Fibroblast of the aortic adventitia (primary cell): ENCODE measurements at regions not wholly inside any gene's neighbourhood (a gene's known extent, or its start where the extent isn't known, plus 50 kb on each side); places are given as distances from the start of the nearest gene placed in this dataset.

Experiments used
- DNase-seq: peaks from one replicate; pipeline ENCODE4 v3.0.0-alpha.2; 2010; ENCODE audit warnings: low read depth
- H3K4me3 ChIP-seq: 2 replicates; pipeline ENCODE4 v1.5.1; 2011; ENCODE audit warnings: low read depth, mild to moderate bottlenecking, control low read depth, low read length, moderate library complexity
- TF ChIP-seq, protein P1 (sequence below): IDR thresholded peaks from 2 replicates; pipeline ENCODE4 v1.5.1; 2011; ENCODE audit warnings: mild to moderate bottlenecking, low read length, control low read depth, inconsistent platforms; ENCODE audit not compliant: insufficient read depth

DNA sequence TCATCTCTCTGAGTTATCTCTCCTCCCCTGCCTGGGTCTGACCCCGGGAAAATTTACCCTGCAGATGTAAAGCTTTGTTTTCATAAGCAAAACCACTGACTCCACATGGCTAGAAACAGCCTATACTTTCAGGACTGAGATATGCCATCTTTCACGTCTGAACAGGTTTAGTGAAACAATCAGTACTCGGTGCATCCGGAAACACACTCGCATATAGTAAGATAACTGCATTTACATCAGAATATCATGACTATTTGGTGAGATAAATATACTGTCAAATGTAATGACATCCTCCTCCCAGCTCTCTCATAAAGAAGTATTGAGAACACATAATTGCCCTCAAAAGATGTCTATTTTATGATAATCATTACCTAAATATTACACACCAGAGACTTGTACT lies 172.8 kb downstream of the EFNB2 start:
- TF ChIP-seq, protein P1, sequence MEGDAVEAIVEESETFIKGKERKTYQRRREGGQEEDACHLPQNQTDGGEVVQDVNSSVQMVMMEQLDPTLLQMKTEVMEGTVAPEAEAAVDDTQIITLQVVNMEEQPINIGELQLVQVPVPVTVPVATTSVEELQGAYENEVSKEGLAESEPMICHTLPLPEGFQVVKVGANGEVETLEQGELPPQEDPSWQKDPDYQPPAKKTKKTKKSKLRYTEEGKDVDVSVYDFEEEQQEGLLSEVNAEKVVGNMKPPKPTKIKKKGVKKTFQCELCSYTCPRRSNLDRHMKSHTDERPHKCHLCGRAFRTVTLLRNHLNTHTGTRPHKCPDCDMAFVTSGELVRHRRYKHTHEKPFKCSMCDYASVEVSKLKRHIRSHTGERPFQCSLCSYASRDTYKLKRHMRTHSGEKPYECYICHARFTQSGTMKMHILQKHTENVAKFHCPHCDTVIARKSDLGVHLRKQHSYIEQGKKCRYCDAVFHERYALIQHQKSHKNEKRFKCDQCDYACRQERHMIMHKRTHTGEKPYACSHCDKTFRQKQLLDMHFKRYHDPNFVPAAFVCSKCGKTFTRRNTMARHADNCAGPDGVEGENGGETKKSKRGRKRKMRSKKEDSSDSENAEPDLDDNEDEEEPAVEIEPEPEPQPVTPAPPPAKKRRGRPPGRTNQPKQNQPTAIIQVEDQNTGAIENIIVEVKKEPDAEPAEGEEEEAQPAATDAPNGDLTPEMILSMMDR: no peak
- H3K4me3 ChIP-seq: no peak overlapping the region
- no peak for DNase-seq

DNA sequence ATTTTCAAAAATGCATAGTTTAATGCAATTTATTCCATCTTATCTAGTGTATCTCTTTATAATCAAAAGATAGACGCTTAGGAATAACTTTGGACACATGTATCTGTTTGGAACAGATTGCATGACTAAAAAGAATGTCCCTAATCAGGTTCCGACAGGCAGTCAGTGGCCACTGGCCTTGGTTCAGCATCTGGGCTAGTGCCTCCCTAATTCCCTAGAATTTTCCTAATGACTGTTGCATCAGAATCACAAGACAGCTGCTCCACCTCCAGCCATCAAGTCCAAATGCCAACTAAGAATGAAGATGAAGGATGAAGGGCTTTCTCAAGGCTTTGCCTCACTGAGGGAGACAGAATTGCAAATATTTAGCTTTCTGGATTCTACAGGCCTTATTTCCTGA lies 173.8 kb downstream of the EFNB2 start:
- peak; percentile 63 for DNase-seq
- TF ChIP-seq, protein P1: no peak
- no peak overlapping the region for H3K4me3 ChIP-seq

GRCh38 chr13:106357198-106357597 lies 178.3 kb downstream of the EFNB2 start:
- TF ChIP-seq, protein P1: no peak
- no peak overlapping the region for H3K4me3 ChIP-seq
- DNase-seq: peak; percentile 25

DNA sequence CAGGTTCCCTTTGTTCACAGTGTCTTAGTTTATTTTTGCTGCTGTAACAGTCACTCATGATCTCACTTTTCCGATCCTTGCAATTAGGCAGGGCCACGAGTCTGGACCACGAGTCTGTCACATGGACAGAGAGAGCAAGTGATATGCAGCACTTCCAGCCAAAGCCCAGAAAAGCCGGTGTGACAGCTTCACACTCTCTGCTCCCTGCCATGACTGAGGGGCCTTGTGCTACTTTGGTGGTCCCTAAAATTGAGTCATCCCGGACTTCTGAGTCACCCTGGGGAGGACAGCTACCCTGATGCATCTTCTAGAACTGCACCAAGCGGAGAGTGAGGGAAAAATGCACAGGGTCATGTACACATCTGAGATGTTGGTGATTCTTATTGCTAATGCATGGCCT lies 179.6 kb downstream of the EFNB2 start:
- TF ChIP-seq, protein P1: no peak
- no peak for DNase-seq
- no peak overlapping the region for H3K4me3 ChIP-seq

GRCh38 chr13:106354961-106355360 lies 180.5 kb downstream of the EFNB2 start:
- TF ChIP-seq, protein P1: no peak
- no peak for DNase-seq
- no peak overlapping the region for H3K4me3 ChIP-seq

DNA sequence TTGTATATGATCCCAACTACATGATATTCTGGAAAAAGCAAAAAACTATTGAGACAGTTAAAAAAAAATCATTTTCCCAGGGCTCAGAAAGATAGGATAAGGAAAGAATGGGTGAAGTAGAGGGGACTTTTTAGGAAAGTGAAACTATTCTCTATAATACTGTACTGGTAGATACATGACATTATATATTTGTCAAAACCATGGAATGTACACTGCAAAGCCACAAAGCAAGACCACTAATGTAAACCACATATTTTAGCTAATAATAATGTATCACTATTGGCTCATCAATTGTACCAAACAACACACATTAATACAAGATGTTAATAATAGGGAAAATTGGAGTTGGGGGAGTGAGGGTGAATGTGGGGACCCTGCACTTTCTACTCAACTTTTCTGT lies 182.6 kb downstream of the EFNB2 start:
- H3K4me3 ChIP-seq: no peak overlapping the region
- no peak for DNase-seq
- TF ChIP-seq, protein P1: no peak

DNA sequence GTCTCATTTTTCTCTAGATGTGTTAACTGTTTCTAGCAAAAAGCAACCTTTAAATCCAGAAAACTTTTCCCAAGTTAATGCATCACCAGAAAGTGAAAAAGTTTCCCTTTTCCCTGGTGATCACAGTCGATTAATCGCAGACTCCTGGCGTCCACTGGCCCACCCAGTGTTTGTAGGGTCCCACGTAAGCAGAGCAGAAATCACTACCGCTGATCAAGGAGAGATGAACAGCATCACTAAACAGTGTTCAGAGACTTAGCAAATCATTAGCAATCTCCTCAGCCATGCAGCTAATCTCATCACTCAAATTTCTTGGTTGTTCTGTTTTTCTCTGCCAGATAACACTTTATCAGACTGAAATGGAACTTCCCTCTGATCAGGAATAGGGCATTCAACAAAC lies 184.2 kb downstream of the EFNB2 start:
- TF ChIP-seq, protein P1: no peak
- DNase-seq: no peak
- H3K4me3 ChIP-seq: no peak overlapping the region
